Fibroblast of skin of abdomen (primary cell): ENCODE measurements at regions not wholly inside any gene's neighbourhood (a gene's known extent, or its start where the extent isn't known, plus 50 kb on each side); places are given as distances from the start of the nearest gene placed in this dataset.
"Not testable (repeated sequence)": the region's sequence is repeated elsewhere in the genome, so short reads cannot be mapped to it uniquely, and the experiment has no call there.

Experiments used
- DNase-seq: peaks from one replicate; pipeline ENCODE4 v3.0.0-alpha.2; 2013

DNA sequence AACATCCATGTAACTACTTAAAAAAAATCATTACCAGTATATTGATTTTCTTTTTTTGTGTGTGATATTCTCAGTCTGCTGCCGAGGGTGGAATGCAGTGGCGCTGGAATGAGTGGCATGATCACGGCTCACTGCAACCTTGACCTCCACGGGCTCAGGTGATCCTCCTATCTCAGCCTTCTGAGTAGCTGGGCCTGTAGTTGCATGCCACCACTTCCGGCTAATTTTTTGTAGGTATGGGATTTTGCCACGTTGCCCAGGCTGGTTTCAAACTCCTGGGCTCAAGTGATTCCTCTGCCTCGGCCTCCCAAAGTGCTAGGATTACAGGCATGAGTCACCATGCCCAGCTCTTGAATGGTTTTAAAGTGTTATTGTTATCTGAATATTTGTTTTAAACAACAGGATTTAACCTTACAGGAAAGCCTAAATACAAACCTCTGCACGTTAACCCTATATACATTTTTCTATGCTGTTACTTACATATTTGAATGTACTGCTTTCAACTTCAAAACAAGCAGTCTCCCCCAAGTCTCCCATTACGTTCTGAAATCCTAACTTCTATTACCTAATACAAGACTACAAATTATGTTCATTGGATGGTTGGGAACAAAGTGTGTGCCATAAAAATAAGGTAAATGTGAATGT is 61.7 kb downstream of the KPNA2 start:
- no peak for DNase-seq

GRCh38 chr17:68099341-68099753 is 63.8 kb downstream of the KPNA2 start:
- not testable (repeated sequence) for DNase-seq

- DNase-seq, result no peak
Observed at GRCh38 chr17:68100000-68100641, 64.6 kb downstream of the KPNA2 start.

DNA sequence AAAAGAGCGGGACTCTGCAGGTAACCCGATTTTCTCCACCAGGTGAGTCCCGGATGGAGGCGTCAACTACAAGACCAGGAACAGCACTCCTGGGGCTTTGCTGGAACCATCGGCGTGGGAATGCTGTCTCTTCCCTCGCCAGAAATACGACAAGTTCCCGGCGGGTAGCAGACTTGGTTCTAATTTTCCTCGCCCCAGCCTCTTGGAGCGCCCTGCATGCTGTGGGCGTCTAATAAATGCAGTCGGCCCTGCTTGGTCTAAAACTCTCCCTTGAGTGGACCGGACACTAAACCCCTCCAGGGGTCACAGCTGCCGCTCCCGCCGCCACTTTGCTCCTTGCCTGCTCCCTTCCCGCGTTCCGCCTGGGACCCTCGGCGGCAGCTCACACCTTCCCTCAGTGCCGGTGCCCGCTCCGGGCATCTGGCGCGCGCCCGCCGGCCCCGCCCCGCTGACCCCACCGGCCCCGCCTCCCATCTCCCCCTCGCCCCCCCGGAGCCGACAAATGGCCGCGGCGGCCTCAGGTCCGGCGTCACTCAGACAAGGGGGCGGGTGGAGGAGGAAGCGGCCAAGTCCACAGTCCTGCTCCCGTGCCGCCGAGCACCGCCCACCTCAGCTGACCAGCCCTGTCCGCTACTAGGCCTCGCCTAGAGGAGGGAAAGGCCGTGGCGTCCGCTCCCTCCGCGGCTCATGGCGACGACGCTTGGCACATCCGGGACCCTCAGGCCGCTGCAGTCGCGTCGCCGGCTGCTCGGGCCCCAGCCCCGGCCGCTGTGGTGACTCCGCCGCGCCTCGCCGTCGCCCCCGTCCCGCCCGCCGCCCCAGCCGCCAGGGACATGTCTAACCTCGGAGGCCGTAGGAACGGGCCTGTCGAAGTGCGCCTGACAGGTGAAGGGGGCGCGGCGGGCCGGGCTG is 65.8 kb downstream of the KPNA2 start:
- DNase-seq, result peak; percentile 83

DNA sequence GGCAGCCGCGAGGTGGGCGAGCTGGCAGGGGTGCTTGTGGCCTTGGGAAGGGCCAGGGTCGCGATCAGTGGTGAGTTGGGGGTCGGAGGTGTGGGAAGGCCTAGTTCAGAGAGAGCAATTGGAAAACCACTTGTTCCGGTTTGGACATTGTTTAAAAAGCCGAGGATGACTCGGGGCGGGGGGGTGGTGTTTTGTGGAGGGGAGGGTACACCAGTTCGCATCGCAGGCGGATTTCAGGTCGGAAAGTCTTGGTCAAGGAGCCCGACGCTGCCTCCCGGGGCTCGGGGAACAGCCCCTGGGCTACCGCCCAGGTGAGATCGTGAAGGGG is 66.4 kb downstream of the KPNA2 start:
- DNase-seq, result no peak

DNA sequence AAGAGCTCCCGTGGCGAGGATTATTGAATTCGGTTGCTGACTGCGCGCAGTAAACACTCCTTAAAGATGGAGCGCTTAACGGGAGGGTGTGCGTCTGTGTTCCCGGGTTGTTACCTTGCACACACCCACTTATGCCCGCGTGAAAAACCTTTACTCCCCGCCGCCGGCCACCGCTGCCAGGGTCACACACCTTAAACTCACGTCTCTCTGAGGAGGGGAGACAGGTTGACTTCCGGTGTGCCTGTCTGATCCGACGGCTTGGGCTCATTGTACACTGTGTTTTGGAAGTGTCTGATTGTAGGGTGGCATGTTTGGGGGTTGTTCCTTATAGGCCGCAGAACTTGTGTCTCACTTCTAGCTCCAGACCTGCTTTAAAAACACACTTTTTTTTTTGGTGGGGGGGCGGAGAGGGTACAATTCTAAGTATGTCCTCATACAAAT is 66.8 kb downstream of the KPNA2 start:
- no peak for DNase-seq

- no peak for DNase-seq
Observed at GRCh38 chr17:68103148-68103547, 67.6 kb downstream of the KPNA2 start.

- no peak for DNase-seq
Observed at GRCh38 chr17:68106085-68106484, 70.5 kb downstream of the KPNA2 start.

- no peak for DNase-seq
Observed at GRCh38 chr17:68107373-68107772, 71.8 kb downstream of the KPNA2 start.

DNA sequence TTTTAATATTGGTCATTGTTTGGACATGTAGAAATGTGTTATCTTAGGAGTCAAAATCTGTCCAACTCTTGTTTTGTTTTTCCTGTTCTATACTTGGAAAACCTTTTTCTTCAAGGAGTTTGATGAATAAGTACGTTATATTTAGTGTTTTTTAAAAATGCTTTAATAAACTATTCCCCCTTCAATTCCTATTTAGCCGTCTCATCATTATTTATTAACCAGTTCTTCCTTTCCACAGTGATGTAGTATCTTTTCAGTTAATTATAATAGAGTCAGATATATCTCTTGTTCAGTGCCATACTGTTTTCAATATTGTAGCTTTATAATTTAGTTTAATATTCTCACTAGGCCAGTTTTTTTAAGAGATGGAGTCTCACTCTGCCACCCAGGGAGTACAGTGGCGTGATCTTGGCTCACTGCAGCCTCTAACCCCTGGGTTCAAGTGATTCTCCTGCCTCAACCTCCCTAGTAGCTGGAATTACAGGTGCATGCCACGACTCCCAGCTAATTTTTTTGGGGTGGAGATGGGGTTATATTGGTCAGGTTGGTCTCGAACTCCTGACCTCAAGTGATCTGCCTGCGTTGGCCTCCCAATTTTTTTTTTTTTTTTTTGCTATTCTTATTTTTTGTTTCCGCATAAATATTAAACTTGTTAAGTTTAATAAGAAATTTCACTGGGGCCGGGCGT is 72.9 kb downstream of the KPNA2 start:
- DNase-seq, result no peak

GRCh38 chr17:68109404-68109803 is 73.9 kb downstream of the KPNA2 start:
- not testable (repeated sequence) for DNase-seq

DNA sequence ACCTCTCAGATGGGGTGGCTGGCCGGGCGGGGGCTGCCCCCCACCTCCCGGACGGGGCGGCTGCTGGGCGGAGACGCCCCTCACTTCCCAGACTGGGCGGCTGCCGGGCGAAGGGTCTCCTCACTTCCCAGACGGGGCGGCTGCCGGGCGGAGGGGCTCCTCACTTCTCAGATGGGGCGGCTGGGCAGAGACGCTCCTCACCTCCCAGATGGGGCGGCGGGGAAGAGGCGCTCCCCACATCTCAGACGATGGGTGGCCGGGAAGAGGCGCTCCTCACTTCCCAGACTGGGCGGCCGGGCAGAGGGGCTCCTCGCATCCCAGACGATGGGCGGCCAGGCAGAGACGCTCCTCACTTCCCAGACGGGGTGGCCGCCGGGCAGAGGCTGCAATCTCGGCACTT is 80.7 kb downstream of the KPNA2 start:
- not testable (repeated sequence) for DNase-seq

DNA sequence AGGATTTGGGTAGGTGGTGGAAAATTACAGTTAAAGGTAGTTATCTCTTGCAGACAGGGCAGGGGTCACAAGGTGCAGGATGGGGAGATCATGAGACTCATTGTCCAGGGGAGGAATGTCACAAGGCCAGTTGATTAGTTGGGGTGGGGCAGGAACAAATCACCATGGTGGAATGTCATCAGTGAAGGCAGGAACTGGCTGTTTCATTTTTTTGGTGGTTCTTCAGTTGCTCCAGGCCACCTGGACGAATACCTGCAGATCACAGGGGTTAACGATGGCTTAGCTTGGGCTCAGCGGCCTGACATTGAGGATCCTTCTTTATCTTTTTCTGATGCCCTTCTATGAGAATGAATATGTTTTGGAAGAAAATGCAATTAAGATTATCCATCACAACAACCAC is 87.1 kb downstream of the KPNA2 start:
- DNase-seq, result no peak

GRCh38 chr17:68125111-68125870 is 89.8 kb downstream of the KPNA2 start:
- no peak for DNase-seq

GRCh38 chr17:68127914-68128313 is 92.4 kb downstream of the KPNA2 start:
- DNase-seq, result no peak

- DNase-seq, result no peak
Observed at GRCh38 chr17:68131456-68131855, 95.9 kb downstream of the KPNA2 start.

GRCh38 chr17:68133346-68134045 is 98.0 kb downstream of the KPNA2 start:
- no peak for DNase-seq

DNA sequence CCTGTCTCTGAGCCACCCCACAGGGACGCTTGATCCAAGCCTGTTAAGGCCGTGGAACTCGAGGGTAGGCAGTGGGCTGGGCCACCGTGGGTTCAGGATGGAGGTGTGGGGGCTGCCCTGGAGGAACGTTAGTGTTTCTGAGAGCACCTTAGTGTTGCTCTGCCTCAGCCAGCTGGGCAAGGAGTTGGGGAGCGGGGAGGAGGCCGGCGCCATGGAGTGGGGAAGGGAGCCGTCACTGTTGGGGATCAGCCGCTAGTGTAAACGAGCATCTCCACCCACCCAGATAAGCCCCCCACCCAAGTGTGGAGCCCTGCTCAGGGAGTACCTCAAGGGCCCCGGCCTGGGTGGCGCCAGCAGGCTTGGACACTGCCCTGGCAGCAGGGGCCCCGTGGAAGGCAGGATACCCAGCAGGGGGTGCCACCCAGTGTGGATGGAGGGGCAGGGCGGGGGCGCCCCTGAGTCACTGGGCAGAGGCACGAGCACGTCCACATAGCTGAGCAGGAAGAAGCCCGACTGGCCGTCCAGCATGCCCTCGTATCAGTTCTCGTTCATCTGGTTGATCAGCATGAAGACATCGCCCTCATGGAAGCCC is 98.6 kb downstream of the KPNA2 start:
- DNase-seq, result no peak

- no peak for DNase-seq
Observed at GRCh38 chr17:68134731-68135130, 99.2 kb downstream of the KPNA2 start.

GRCh38 chr17:68135141-68135887 is 99.8 kb downstream of the KPNA2 start:
- DNase-seq, result no peak
